HG03159 (cell line): ENCODE measurements at regions not wholly inside any gene's neighbourhood (a gene's known extent, or its start where the extent isn't known, plus 50 kb on each side); places are given as distances from the start of the nearest gene placed in this dataset.
"Not testable (repeated sequence)": the region's sequence is repeated elsewhere in the genome, so short reads cannot be mapped to it uniquely, and the experiment has no call there.

Experiments used
- ATAC-seq: cut with Tn5 transposase; IDR thresholded peaks from one replicate; pipeline ENCODE4 v1.9.1; 2021; ENCODE audit warnings: mild to moderate bottlenecking, moderate library complexity; ENCODE audit not compliant: unreplicated experiment

- ATAC-seq: peak; percentile 99
Measured at GRCh38 chr2:129347486-129348217, 631.8 kb upstream of the RAB6C start.

- ATAC-seq: no peak
Measured at GRCh38 chr2:129354631-129355030, 624.8 kb upstream of the RAB6C start.

- ATAC-seq: no peak
Measured at GRCh38 chr2:129361688-129362087, 617.8 kb upstream of the RAB6C start.

- no peak for ATAC-seq
Measured at GRCh38 chr2:129366263-129366662, 613.2 kb upstream of the RAB6C start.

GRCh38 chr2:129367107-129367506 lies 612.4 kb upstream of the RAB6C start:
- ATAC-seq: no peak

- ATAC-seq: peak; percentile 52
Measured at GRCh38 chr2:129369437-129369836, 610.0 kb upstream of the RAB6C start.

GRCh38 chr2:129374452-129374851 lies 605.0 kb upstream of the RAB6C start:
- ATAC-seq: no peak

- no peak for ATAC-seq
Measured at GRCh38 chr2:129375632-129376425, 603.6 kb upstream of the RAB6C start.

GRCh38 chr2:129376426-129377077 lies 602.9 kb upstream of the RAB6C start:
- no peak for ATAC-seq

- no peak for ATAC-seq
Measured at GRCh38 chr2:129377078-129377469, 602.4 kb upstream of the RAB6C start.

GRCh38 chr2:129378186-129378585 lies 601.3 kb upstream of the RAB6C start:
- no peak for ATAC-seq

- peak; percentile 69 for ATAC-seq
Measured at GRCh38 chr2:129379411-129379810, 600.1 kb upstream of the RAB6C start.

- ATAC-seq: no peak
Measured at GRCh38 chr2:129381789-129382188, 597.7 kb upstream of the RAB6C start.

- ATAC-seq: no peak
Measured at GRCh38 chr2:129388870-129389269, 590.6 kb upstream of the RAB6C start.

- no peak for ATAC-seq
Measured at GRCh38 chr2:129393816-129394215, 585.6 kb upstream of the RAB6C start.

GRCh38 chr2:129396980-129397599 lies 582.4 kb upstream of the RAB6C start:
- ATAC-seq: peak; percentile 68

- ATAC-seq: no peak
Measured at GRCh38 chr2:129400826-129401225, 578.6 kb upstream of the RAB6C start.

GRCh38 chr2:129402076-129402475 lies 577.4 kb upstream of the RAB6C start:
- ATAC-seq: no peak

GRCh38 chr2:129404000-129404685 lies 575.3 kb upstream of the RAB6C start:
- ATAC-seq: no peak

GRCh38 chr2:129408570-129408969 lies 570.9 kb upstream of the RAB6C start:
- ATAC-seq: no peak

- not testable (repeated sequence) for ATAC-seq
Measured at GRCh38 chr2:129417041-129417440, 562.4 kb upstream of the RAB6C start.
